Brain pericyte (primary cell): ENCODE measurements at regions not wholly inside any gene's neighbourhood (a gene's known extent, or its start where the extent isn't known, plus 50 kb on each side); places are given as distances from the start of the nearest gene placed in this dataset.

Experiments used
- DNase-seq: peaks from one replicate; pipeline ENCODE4 v3.0.0-alpha.2; 2012; ENCODE audit warnings: low read depth, low spot score

DNA sequence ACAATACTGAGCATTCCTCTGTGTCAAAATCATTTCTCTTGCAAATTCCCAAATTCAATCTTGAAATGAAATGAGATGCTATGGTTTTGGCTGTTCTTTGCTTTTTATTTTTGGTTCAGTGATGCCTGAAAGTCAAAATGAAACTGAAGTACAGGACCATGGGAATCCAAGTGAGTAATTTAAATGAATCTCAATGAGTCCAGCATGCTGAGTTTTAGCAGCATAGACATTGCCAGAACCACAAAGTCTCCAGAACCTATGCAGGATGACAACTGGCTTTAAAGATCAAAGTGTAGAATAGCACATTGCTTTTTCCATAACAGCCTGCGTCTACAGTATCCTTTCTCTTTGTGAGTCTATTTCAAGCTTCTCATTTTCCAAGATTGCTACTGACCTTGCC lies 1050.7 kb upstream of the PIK3C3 start:
- DNase-seq = no peak

DNA sequence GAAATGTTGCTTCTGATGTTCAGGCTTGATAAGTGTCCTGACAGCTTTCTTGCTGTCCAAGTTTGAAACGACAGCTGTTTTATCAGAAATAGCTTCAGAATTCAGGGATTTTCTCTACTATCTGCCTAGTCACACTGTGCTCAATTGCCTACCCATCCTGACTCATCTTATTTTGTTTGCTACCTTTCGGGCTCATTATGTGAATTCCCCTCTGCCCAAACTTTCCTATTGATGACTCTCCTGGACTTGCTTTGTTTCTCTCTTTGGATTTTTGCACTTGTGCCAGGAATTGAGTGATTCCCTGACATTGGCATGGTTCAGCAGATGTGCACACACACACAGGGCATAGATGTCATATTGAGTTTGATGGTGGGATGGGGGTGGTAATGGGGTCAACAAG lies 1052.6 kb upstream of the PIK3C3 start:
- no peak for DNase-seq

DNA sequence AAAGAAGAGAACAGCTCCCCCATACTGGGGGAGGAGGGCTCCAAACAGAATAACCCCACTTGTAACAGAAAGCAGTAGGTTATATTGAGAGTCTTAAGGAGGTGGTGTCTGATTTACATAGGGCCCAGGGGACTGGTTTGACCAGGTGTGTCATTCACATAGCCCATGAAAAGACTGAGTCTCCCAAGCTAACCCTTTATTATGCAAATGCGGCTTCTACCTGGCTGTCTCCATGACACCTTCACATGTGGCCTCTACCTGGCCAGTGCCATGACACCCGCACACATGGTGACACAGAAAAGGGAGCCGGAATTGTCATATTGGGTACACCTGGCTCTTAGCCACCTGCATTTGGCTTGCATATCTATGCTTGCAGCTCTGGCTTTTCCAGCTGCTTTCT lies 1057.2 kb upstream of the PIK3C3 start:
- no peak for DNase-seq

DNA sequence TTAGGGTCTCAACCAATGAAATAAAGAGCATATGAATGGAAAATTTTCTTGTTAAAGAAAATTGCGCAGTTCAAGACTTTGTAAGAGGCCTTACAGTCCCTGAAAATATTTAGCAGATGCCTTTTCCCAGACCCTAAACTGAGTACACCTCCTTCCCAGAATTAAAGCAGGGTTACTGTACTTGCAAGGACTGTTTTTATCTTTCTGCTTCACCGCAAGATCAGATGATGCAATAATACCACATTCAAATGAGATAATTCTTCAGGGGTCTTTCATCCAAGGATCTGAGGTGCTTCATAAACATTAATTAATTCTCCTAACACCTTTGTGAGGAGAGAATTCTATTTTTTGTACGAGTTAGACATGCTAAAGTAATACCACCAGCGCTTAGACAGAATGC lies 1071.8 kb upstream of the PIK3C3 start:
- DNase-seq = no peak

DNA sequence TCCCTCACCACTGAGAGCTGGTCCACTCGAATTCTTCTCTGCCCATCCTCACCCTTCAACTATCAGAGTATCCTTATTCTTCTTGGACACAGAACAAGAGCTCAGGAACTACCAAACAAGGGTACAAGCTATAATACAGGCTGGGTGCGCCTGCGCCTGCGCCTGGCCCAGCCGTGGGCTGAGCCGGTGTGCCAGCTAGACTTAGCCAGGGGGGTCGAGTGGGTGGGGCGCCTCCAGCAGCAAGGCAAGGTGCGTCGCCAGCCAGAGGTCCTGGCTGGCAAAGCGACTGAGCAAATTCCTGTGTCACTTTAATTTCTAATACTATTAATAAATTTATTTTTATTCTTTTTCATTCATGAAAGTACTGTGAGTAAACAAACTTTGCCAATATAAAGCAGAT lies 1072.6 kb upstream of the PIK3C3 start:
- DNase-seq = no peak

DNA sequence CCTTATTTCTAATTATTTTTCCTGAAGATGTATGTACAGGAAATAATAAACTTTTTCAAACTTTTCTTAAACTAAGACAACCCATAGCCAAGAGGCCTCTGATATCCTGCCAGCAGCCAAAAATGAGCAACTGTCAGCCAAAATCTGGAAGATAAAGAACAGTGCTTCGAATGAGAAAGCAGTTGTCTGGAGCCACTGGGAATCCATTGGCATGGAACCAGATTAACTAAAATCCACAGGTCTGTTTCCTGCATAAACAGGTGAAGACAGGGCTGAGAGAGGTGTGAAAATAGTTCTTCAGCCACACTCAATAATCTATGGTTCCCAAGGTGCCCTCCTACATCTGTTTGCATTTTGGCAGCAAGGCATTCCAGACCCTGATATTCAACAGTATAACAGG lies 1076.7 kb upstream of the PIK3C3 start:
- DNase-seq = no peak

DNA sequence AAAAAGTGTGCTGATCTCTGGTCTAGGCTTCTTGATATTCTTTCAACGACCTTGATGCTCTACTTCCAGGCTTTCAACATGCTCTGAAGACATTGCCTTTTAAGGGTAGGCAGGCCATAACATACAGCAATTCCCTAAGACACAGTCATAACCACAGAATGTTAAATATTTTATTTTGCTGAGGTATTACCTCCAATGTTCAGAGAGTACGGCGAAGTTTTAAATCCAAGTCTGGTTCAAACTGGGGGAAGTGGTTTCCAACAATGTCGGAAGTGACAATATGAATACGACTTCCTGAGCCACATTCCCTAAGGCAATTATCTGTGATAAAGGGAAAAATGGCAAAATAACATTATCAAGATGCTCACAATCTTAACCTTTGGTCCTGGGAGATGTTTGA lies 1077.9 kb upstream of the PIK3C3 start:
- DNase-seq = no peak

DNA sequence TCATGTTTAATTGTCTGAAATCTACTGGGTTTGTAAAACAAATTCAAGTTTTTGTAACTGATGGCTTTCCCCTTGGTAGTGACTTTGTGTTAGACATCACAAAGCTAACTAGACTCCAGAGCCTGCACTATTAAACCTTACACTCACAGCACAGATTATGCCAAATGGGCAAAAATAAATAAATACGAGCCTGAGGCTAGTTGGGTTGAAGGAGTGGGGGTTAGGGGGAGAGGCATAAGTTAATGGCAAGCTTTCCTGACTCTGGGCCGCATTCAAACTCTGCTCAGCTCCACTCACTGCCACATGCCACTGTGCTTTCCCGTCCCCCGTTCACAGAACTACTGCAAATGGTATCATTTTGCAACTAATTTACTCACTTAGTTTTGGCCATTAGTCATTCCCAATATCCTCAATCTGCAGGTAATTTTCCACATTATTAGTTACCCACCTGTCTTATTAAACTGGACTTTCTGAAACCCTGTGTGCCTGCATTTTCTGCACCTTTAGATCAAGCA lies 1079.9 kb upstream of the PIK3C3 start:
- no peak for DNase-seq

DNA sequence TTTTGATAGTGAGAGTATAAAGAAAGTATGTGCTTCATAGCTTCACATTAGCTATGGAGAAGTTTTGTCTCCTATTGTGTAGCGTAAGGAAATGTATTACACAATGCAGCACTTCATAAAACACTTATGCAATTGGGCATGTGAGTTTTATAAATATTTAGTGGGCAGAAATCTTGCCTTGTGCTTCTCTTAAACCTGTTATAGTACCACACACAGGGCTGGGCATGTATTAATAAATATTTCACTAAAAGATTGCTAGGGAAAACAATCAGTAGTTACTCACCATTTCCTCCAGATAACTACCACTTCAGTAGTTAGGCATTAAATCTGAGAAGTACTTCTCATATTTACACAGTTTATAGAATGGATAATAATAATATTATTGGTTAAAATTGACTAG lies 1080.8 kb upstream of the PIK3C3 start:
- DNase-seq = no peak

DNA sequence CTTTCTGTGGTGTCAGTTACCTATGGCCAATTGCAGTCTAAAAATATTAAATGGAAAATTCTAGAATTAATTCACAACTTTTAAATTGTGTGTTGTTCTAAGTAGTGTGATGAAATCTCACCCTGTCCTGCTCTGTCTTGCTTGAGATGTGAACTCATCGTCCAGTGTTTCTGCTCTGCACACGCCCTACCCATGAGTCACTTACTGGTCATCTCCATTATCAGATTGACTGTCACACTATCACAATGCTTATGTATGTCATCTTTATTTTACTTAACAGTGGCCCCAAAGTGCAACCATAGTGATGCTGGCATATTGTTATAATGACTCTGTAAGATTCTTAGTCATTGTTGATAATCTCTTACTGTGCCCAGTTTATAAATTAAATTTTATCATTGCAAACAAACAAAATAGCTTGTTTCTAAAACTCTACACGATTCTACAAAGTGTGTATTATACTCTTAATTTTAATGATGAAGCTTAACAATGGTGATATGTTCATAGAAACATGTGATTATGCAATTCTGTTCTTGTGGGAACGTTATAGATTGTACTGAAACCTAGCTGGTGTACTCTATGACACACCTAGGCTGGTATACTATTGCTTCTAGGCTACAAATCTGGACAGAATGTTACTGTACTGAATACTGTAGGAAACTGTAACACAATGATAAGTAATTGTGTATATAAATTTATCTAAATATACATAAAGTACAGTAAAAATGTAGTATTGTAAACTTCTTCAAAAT lies 1086.8 kb upstream of the PIK3C3 start:
- DNase-seq = no peak

DNA sequence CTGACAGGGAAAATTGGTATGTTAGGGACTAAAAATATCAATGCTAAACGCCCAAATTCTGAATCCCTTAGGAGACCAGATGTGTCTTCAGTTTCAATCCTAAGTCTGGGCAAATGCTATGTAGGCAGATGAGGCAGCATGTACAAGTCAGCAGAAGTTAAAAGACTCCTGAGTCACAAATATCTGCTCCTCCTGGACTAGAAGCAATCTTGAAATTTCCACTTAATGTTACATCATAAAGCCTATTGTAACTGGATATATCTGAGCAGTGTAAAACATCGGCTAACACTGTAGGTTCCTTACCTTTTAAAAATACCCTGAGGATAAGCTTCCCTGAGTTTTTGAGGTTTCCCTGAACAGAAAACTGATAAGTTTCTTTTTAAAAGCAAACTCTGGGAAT lies 1087.6 kb upstream of the PIK3C3 start:
- no peak for DNase-seq

DNA sequence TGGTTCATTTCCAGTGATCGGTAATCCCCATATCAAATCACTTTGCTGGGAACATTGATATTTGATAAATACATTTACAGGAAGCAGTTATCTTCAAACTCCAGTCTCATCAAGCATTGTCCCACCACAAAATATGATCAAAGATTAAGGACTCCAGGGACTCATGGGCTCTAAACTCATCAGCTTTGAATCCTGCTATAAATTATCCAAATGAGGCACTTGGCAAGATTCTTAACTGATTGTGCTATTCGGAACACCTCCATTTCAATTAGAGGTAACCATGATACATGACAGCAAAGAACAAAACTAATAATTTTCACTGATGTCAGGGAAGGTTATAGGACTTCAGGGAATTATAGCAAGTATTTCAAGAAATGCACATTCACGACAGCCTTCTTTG lies 1088.1 kb upstream of the PIK3C3 start:
- DNase-seq = no peak

DNA sequence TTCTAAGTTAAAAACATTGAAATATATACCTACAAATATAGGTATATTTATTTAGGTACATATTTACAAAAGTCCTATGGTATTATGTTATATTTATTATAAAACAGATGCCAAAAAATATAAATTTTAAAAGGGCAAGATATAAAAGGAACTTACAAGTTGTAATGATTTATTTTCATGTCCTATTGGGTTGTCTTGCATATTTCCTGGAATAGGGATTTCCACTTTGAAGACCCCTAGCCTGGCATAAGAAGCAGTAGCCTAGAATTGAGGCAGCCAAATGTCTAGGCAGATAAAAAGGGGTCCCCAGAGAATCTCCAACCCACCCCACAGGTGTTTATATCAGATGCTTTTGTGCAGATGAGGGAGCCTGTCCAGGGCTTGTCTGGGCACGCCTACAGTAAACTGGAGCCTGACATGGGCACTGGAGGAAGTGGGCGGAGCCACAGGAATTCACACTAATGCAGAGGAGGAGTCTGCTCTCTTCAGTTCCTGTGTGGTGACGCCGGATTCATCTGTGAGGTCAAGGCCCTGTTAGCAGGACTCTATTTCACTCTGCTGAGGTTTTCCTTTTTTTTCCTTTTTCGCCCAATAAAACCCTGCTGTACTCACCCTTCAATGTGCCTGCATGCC lies 1088.9 kb upstream of the PIK3C3 start:
- no peak for DNase-seq

DNA sequence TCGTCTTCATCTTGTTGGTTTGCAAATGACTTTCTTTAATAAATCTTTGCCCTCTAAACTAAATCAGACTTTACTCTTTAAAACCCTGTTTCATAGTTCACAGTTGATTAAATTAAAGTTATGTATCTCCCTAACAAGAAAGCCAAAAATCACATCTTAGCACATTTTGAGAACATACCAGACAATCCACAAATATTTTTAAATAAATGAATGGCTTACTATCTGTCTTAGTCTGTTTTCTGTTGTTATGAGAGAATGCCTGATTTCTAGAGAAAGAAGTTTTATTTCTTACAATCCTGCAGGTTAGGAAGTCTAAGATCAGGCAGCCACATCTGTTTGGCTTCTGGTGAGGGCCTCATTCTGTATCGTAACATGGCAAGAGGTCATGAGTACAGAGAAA lies 1090.2 kb upstream of the PIK3C3 start:
- no peak for DNase-seq

DNA sequence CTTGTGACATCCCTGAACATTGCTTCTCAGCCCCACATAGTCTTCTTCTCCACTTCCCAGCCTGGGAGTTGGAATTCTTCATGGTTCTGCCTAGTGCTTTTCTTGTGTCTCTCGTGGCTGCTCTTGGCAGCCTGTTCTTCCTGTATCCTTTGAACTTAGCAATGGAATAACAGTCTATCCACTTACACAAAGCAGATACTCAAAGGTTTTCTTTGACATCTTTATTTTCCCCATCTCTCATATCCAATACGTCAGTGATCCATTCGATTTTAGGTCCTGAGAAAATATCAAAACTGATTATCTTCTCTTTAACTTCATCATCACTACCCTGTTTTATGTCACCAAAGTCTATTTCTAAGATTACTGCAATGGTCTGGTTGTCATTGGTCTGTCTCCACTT lies 1091.2 kb upstream of the PIK3C3 start:
- no peak for DNase-seq

DNA sequence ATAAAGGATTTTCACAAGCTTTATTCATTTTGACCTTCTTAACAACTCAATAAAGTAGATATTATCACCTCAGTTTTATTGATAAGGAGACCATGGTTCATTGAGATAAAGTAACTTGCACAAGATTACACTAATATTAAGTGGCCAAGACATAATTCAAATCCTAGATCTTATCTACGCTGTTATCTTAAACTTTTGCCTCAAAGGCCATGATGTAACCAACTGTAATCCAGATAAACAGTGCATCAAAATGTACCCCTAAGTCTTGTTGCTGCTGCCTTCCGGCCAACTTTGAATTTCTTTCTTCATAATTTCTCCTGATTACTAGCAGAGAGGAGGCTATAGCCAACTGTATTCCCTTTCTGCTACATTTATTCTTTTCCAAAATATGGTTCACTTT lies 1094.8 kb upstream of the PIK3C3 start:
- no peak for DNase-seq

DNA sequence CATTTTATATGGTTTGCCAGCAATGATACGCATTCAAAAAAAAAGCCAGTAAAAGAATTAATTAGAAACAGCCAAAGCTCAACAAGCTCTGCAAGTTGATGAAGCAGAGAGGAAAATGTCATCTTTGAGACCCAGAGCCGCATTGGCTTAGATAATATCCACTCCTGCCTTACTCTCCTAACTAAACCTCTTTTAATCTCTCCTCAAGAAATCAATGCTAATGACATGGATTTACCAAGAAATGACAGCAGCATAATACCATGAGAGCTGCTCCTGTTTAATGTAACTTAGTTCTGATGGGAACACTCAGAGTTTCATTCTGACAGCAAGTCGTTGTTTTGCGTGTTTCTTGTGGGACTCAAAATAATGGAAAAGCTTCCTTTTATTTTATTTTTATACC lies 1099.4 kb upstream of the PIK3C3 start:
- DNase-seq = no peak

DNA sequence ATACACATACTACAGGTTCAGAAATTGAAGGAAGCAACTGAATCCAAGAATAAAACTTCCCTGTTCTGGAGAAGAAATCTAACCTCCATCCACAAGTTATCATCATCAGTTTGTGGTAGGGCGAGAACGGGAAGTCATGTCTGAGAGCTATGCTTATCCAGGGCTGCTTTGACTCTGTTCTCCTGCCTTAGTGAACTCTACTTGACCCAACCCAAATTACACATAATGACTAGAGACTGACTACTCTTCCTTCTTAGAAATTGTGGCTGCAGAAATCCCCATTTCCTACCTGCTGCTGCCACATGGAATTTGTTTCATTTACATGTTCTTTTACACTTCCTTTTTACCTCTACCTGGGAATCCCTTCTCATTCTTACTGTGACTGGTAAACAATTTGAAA lies 1102.6 kb upstream of the PIK3C3 start:
- no peak for DNase-seq

DNA sequence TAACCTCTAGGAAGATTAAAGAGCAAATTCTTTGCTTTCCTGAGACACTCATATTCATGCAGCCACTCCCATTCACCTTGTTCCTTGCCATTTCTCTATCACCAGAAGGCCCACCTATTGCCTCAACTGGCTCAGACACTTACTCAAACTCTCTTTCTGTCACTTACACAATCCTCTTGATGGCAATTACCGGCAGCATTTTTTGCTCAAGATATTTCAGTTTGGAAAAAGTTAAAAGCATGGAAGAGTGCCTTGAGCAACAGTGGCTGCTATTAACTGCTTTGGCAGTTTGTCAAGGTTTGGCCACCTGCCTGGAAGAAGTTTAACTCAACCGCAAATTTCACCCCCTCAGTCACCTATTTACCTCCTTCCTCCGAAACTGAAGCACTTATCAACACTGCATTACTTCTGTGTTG lies 1104.0 kb upstream of the PIK3C3 start:
- DNase-seq = no peak

DNA sequence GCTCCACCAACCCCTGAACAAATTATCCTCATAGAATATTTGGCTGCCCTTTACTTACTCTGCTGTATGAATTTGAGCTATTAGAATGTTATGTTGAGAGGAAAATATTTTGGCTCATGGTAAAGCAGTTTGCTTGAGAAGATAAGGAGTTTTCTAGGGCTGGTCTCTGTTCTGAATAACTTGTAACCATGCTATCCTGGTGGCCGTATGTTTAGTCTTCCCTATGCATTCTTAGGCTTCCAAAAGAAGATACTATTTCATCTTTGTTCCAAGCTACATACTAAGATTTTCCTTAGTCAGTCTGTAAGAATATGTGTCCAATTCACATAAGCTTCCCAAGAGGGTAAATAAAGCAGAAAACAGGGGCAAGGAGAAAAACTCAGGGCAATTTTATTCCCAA lies 1105.1 kb upstream of the PIK3C3 start:
- DNase-seq = no peak

DNA sequence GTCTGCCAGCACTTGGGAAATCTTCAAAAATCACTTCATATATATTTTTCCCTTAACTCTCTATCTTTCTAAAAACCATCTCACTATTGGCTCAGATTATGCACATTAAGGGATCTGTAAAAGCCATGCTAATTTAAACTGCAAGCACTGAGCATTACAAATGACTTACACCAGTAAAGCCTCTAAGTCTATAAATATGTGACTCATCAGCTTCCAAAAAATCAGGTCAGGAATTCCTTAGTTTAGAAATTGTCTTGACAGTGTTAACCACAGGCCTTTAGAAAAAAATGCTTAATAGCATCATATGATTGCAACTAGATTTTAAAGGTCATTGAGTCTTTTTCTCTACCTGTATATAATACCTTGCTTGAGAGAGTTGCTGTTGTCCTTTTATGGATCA lies 1113.6 kb upstream of the PIK3C3 start:
- DNase-seq = no peak

DNA sequence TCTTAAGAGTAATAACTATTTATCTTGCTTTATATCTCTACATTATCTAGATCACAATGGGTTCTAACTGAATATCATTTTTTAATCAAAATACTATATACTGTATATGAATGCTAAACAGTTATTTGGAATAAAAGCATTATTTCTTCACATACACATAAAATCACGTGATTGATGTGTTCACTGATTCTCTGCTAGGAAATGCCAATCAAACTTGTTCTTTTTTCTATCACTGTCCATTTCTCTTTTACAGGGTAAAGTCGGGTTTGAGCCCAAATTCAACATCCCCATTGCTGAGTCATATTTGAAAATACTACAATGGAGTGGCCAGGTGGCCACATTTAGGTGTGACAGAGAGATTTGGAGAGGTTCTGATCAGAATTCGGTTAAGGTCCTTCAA lies 1114.0 kb upstream of the PIK3C3 start:
- no peak for DNase-seq

DNA sequence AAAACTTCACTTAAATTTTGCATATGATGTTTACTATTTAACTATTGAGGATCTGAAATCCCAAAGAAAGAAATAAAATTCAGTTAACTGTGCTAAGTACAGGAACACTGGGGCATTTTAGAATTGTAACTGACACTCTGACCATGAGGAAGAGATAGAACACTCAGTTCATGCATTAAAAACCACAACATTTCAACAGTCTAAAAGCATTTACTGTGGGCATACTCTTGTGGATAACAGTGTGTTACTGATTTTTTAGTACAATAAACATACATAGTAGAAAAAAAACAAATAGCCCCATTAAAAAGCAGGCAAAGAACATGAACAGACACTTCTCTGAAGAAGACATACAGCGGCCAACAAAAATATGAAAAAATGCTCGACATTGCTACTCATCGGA lies 1122.7 kb upstream of the PIK3C3 start:
- DNase-seq = no peak

DNA sequence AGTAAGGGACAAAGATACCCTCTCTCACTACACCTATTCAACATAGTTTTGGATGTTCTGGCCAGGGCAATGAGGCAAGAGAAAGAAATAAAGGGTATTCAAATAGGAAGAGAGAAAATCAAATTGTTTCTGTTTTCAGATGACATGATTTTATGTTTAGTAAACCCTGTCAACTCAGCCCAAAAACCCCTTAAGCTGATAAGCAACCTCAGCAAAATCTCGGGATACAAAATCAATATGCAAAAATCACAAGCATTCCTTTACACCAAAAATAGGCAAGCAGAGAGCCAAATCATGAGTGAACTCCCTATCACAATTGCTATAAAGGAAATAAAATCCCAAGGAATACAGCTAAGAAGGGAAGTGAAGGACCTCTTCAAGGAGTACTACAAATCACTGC lies 1130.7 kb upstream of the PIK3C3 start:
- DNase-seq = no peak
